Heart left ventricle (tissue), 16 donors: ENCODE measurements at regions not wholly inside any gene's neighbourhood (a gene's known extent, or its start where the extent isn't known, plus 50 kb on each side); places are given as distances from the start of the nearest gene placed in this dataset.

ENCODE experiments used
- ATAC-seq, 4 donors: fragments of 200-7000 bp; cut with Tn5 transposase; one replicate each; pipeline ENCODE4 v1.9.1; 2020 to 2022; ENCODE audit warnings: moderate library complexity in 4 of 4, mild to moderate bottlenecking in 3 of 4, moderate number of reproducible peaks in 1 of 4
- DNase-seq, 5 donors: peaks; one replicate each; pipeline ENCODE4 v3.0.0-alpha.2; 2020
- H3K27ac ChIP-seq, 12 donors: fragments of 200-600 bp; sonication (generic) in 4 of 12; one replicate each; pipeline versions ENCODE4 v1.5.0 to v1.8.0; 2016 to 2022; ENCODE audit warnings: mild to moderate bottlenecking in 2 of 12
- H3K27me3 ChIP-seq, 9 donors: fragments of 200-600 bp; sonication (generic) in 2 of 9; one replicate each; pipeline versions ENCODE4 v1.5.1 to v1.8.0; 2016 to 2022; ENCODE audit warnings: mild to moderate bottlenecking in 3 of 9
- H3K36me3 ChIP-seq, 9 donors: fragments of 200-600 bp; sonication (generic) in 2 of 9; one replicate each; pipeline versions ENCODE4 v1.5.0 to v1.8.0; 2018 to 2022; ENCODE audit warnings: mild to moderate bottlenecking in 2 of 9
- H3K4me1 ChIP-seq, 12 donors: fragments of 200-600 bp; sonication (generic) in 4 of 12; one replicate each; pipeline versions ENCODE4 v1.5.0 to v1.8.0; 2016 to 2022; ENCODE audit warnings: mild to moderate bottlenecking in 3 of 12
- H3K4me3 ChIP-seq, 12 donors: fragments of 200-600 bp; sonication (generic) in 4 of 12; one replicate each; pipeline versions ENCODE4 v1.5.0 to v1.8.0; 2017 to 2022; ENCODE audit warnings: mild to moderate bottlenecking in 9 of 12, moderate library complexity in 4 of 12
- H3K9me3 ChIP-seq, 12 donors: fragments of 200-600 bp; sonication (generic) in 4 of 12; one replicate each; pipeline versions ENCODE4 v1.5.0 to v1.8.0; 2016 to 2022; ENCODE audit warnings: mild to moderate bottlenecking in 1 of 12
- POLR2A ChIP-seq, 2 donors: fragments of 450-650 bp; IDR thresholded peaks; one replicate each; pipeline ENCODE4 v1.6.1; 2017; ENCODE audit warnings: antibody characterized with exemption in 2 of 2, mild to moderate bottlenecking in 2 of 2, moderate library complexity in 2 of 2
- WGBS, 4 donors: extraction: QIAGEN DNeasy Blood & Tissue Kit in 2 of 4; methylation state at CpG; one replicate each; pipeline versions ENCODE4 v1.1.5 to v1.1.7; 2013 to 2018; 5-methylcytosine and 5-hydroxymethylcytosine counted together
- intact Hi-C, 10 donors: fragments of 100-400 bp; cut with DNase I; formaldehyde crosslinking; loops; one replicate each; pipeline versions ENCODE4 v1.11.1 to v1.14.2; 2022
- TF ChIP-seq, protein P1 (sequence below), 12 donors: fragments of 200-600 bp; sonication (generic) in 4 of 12; IDR thresholded peaks; one replicate each; pipeline versions ENCODE4 v1.5.0 to v1.8.0; 2018 to 2022; ENCODE audit warnings: antibody characterized with exemption in 12 of 12, mild to moderate bottlenecking in 5 of 12
- donor health status: ischemic (EF 13 %, LVEDD 7.1; RV severe dilation, severe dysfunction).
- donor health status: healthy with polysubstance abuse.
- donor health status: DM: no; HTN: yes; CAD: no.
- donor health status: DM: no; HTN: no; CAD: no.
- donor health status: ischemic (EF 25% LVEDD 6.9; RV normal size, moderate dysfunction).
- donor health status: ischemic (EF 25% LVEDD 5.7; RV mildly dilated, moderate dysfunction).
- donor health status: healthy.
- donor health status: DM: yes; HTN: yes; CAD: no.
- donor health status: ischemic (EF 35%, LVEDD 5.7; RV mildly dilated, moderate dysfunction).
- donor health status: nonischemic (EF 11% LVEDD 7.7; RV severe dilation, severe dysfunction).
- donor health status: DM: yes; HTN: yes; CAD: no.
- donor health status: PGD.
- donor health status: ischemic (EF 29% LVEDD 5.4; RV normal size, mild dysfunction).
- donor health status: nonischemic (EF 23%, LVEDD 6.1; RV moderate dilation, normal function).

DNA sequence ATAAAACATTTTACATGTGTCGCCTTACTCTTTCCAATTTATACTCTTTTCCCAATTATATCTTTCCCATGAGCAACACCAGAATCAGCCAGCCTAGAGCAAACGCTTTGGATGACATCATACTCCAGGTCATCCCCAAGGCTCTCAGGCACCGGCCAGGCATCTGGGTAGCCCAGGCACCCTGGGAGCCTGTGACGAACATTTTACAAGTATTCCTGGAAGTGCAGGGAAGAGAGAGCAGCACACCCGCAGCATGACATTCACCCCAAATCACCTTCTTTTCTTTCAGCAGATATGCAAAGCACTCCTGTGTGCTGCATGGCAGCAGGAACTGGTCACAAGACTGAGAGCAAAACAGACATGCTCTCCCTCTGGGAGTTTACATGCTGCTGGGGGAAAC lies 75.7 kb upstream of the SMIM23 start:
- ATAC-seq (peak; percentile 93 to 98 (median 98)), DNase-seq (peak in 4 of 5 donors; percentile 64 to 87 (median 72))
- intact Hi-C loops = loop anchor here in 1 of 10 donors (1.0 kb wide), 1 partner anchor 27 kb away; no protein-coding TSS in a partner anchor
- no peaks in the 10 kb centered on the region for H3K27me3 ChIP-seq
- H3K4me1 ChIP-seq = peaks cover 0 to 19% (median 2%) of the 10 kb centered on the region in 12 donors
- H3K27ac ChIP-seq = peak overlapping the region; percentile 38 to 93 (median 70)
- H3K4me3 ChIP-seq = no peak overlapping the region
- no peaks in the 10 kb centered on the region for H3K36me3 ChIP-seq
- no peak for TF ChIP-seq POLR2A (IDR thresholded peaks at IDR 0.05)
- TF ChIP-seq, protein P1, sequence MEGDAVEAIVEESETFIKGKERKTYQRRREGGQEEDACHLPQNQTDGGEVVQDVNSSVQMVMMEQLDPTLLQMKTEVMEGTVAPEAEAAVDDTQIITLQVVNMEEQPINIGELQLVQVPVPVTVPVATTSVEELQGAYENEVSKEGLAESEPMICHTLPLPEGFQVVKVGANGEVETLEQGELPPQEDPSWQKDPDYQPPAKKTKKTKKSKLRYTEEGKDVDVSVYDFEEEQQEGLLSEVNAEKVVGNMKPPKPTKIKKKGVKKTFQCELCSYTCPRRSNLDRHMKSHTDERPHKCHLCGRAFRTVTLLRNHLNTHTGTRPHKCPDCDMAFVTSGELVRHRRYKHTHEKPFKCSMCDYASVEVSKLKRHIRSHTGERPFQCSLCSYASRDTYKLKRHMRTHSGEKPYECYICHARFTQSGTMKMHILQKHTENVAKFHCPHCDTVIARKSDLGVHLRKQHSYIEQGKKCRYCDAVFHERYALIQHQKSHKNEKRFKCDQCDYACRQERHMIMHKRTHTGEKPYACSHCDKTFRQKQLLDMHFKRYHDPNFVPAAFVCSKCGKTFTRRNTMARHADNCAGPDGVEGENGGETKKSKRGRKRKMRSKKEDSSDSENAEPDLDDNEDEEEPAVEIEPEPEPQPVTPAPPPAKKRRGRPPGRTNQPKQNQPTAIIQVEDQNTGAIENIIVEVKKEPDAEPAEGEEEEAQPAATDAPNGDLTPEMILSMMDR (IDR thresholded peaks at IDR 0.05) = no peak
- 43 to 55% (median 48%) methylated on average over 5 of the region's 5 CpGs for WGBS, 4 donors
- no peaks in the 10 kb centered on the region for H3K9me3 ChIP-seq

DNA sequence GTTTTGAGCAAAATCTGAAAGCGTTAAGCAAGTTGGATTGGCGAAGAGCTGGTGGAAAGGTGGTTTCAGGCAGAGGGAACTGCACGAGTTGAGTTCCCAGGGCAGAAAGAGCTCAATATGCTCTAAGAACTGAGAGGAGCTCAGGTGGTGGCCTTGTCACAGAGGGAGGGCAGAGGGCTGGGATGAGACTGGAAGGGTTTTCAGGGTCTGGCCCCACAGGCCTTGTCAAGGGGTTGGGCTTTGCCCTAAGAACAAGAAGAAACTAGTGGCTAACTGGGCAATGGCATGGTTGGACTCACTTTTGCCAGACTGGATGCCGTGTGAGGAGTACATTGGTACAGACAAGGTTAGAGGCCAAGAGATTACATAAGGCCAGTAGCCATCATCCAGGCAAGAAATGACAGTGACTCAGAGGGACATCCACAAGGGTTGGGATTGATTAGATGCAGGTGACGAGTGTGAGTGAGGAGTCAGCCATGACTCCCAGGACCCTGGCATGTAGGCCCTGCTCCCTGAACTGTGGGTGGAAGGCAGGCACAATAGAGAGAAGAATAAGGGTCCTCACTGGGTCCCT lies 75.1 kb upstream of the SMIM23 start:
- 69 to 78% (median 70%) methylated on average over 5 of the region's 5 CpGs for WGBS, 4 donors
- ATAC-seq = peak; percentile 8 to 31 (median 12)

DNA sequence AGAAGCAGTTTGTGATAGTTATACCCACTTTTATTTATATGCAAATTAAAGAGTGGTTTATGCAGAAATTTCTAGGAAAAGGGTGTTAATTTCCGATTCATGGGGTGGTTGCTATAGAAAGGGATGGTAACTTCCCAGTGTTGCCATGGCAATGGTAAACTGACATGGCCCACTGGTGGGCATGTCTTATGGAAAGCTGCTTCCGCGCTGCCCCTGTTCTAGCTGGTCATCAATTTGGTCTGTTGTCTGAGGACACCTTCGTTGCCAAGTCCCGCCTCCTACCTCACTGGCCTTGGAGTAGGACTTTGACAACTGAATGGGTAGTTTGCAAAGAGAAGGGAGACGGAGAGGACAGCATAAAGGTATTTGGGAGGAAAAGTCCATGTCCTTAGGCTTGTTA lies 74.0 kb upstream of the SMIM23 start:
- no peaks in the 10 kb centered on the region for H3K36me3 ChIP-seq
- intact Hi-C loops = no loop called here
- no peaks in the 10 kb centered on the region for H3K9me3 ChIP-seq
- H3K27ac ChIP-seq = no peak overlapping the region
- no peak for DNase-seq
- ATAC-seq = no peak
- H3K4me3 ChIP-seq = no peak overlapping the region
- WGBS, 4 donors = 77 to 86% (median 84%) methylated on average over 6 of the region's 6 CpGs
- peaks cover 0 to 23% (median 2%) of the 10 kb centered on the region in 12 donors for H3K4me1 ChIP-seq
- TF ChIP-seq, protein P1 (IDR thresholded peaks at IDR 0.05) = no peak
- TF ChIP-seq POLR2A (IDR thresholded peaks at IDR 0.05) = no peak
- no peaks in the 10 kb centered on the region for H3K27me3 ChIP-seq

More for the DNA sequence above, 75.1 kb upstream of the SMIM23 start:
- Histone ChIP-seq H3K9me3 (no peaks in the 10 kb centered on the region), H3K27ac (peak overlapping the region in 11 of 12 donors; percentile 43 to 93 (median 72)), H3K4me1 (peaks cover 0 to 23% (median 2%) of the 10 kb centered on the region in 12 donors), H3K4me3 (no peak overlapping the region), H3K36me3 (no peaks in the 10 kb centered on the region), H3K27me3 (no peaks in the 10 kb centered on the region)
- no peak for DNase-seq
- intact Hi-C loops = loop anchor here in 1 of 10 donors (1.0 kb wide), 1 partner anchor 27 kb away; no protein-coding TSS in a partner anchor
- TF ChIP-seq, protein P1 (IDR thresholded peaks at IDR 0.05) = no peak

DNA sequence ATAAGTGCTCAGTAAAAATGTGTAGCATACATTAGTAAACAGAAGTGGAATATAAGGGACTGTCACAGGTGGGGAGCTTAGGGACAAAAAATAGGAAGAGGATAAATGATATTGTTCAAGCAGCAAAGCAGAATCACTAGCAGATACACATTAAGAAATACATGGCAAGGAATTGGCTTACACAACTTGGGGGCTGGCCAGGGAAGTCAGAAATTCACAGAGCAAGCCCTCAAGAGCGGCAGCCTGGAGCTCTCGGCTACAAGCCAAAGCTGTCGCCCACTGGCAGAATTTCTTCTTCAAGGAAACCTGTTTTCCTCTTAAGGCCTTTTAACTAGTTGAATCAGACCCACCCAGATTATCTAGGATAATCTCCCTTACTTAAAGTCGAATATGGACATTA lies 73.0 kb upstream of the SMIM23 start:
- ATAC-seq (no peak), DNase-seq (no peak)
- Histone ChIP-seq H3K36me3 (no peaks in the 10 kb centered on the region), H3K27ac (peak overlapping the region in 1 of 12 donors; percentile 27), H3K4me1 (peaks cover 0 to 23% (median 2%) of the 10 kb centered on the region in 12 donors), H3K9me3 (no peaks in the 10 kb centered on the region), H3K4me3 (no peak overlapping the region), H3K27me3 (no peaks in the 10 kb centered on the region)
- WGBS, 4 donors = 42 to 62% (median 48%) methylated on average over 4 of the region's 4 CpGs
- intact Hi-C loops = no loop called here
- TF ChIP-seq POLR2A (IDR thresholded peaks at IDR 0.05) = no peak
- TF ChIP-seq, protein P1 (IDR thresholded peaks at IDR 0.05) = no peak
